ENCODE measurements at regions not wholly inside any gene's neighbourhood (a gene's known extent, or its start where the extent isn't known, plus 50 kb on each side); places are given as distances from the start of the nearest gene placed in this dataset.
"Not testable (repeated sequence)": the region's sequence is repeated elsewhere in the genome, so short reads cannot be mapped to it uniquely, and the experiment has no call there.

GRCh38 chr17:432471-432870 is 79.9 kb upstream of the RPH3AL start:
- not testable (repeated sequence) for TF ChIP-seq POLR2A (IDR thresholded peaks at IDR 0.05; ENCODE audit: control extremely low read depth in 1 of 2, low read depth in 2 of 2, low read length in 2 of 2); CTCF (IDR thresholded peaks at IDR 0.05; ENCODE audit: control extremely low read depth in 1 of 3, insufficient read depth in 1 of 3, low read depth in 1 of 3, low read length in 3 of 3); NRF1 (IDR thresholded peaks at IDR 0.05; ENCODE audit: low read depth, low read length); RXRA (IDR thresholded peaks at IDR 0.05; ENCODE audit: insufficient read depth, low read depth, low read length)

All from H1 (cell line).